VCaP (cell line): ENCODE measurements at regions not wholly inside any gene's neighbourhood (a gene's known extent, or its start where the extent isn't known, plus 50 kb on each side); places are given as distances from the start of the nearest gene placed in this dataset.

ENCODE experiments used
- H3K27ac ChIP-seq: fragments of 450-650 bp; 2 replicates; pipeline ENCODE4 v1.5.1; 2017
- CTCF ChIP-seq: fragments of 450-650 bp; conservative IDR thresholded peaks from 2 replicates; pipeline ENCODE4 v1.5.1; 2017; ENCODE audit warnings: mild to moderate bottlenecking, moderate library complexity

- TF ChIP-seq CTCF: no peak
- H3K27ac ChIP-seq: no peak overlapping the region
Observed at GRCh38 chr15:46815240-46815639, 902.1 kb upstream of the SEMA6D start.

GRCh38 chr15:46815765-46816164, 901.5 kb upstream of the SEMA6D start:
- no peak overlapping the region for H3K27ac ChIP-seq
- no peak for TF ChIP-seq CTCF

GRCh38 chr15:46848704-46849103, 868.6 kb upstream of the SEMA6D start:
- TF ChIP-seq CTCF: no peak
- H3K27ac ChIP-seq: no peak overlapping the region

- no peak for TF ChIP-seq CTCF
- H3K27ac ChIP-seq: no peak overlapping the region
Observed at GRCh38 chr15:46853600-46853999, 863.7 kb upstream of the SEMA6D start.

GRCh38 chr15:46854564-46854963, 862.7 kb upstream of the SEMA6D start:
- H3K27ac ChIP-seq: no peak overlapping the region
- no peak for TF ChIP-seq CTCF

GRCh38 chr15:46855388-46855787, 861.9 kb upstream of the SEMA6D start:
- no peak for TF ChIP-seq CTCF

GRCh38 chr15:46856839-46857502, 860.3 kb upstream of the SEMA6D start:
- no peak for TF ChIP-seq CTCF
- no peak overlapping the region for H3K27ac ChIP-seq

More at GRCh38 chr15:46855388-46855787, 861.9 kb upstream of the SEMA6D start:
- no peak overlapping the region for H3K27ac ChIP-seq
